HepG2 (cell line): ENCODE measurements at regions not wholly inside any gene's neighbourhood (a gene's known extent, or its start where the extent isn't known, plus 50 kb on each side); places are given as distances from the start of the nearest gene placed in this dataset.

Experiments
- ATAC-seq: fragments of 200-7000 bp; cut with Tn5 transposase; 3 replicates; pipeline ENCODE4 v1.9.1; 2020; ENCODE audit warnings: mild to moderate bottlenecking, moderate library complexity
- BruUV-seq: library from RNA; stranded (reverse); fragments of 400-500 nt; replicated peaks from 2 replicates; lab custom pipeline; 2021; lab: Mats Ljungman, UMichigan
- CTCF ChIA-PET: fragments of 300-600 bp; formaldehyde crosslinking; extraction: SDS; loops from one replicate; lab custom pipeline; 2021; ENCODE audit warnings: low total read pairs, inconsistent platforms, low intra/inter-chr PET ratio; lab: Yijun Ruan, JAX
- POLR2A ChIA-PET: fragments of 350-600 bp; sonication (Branson Sonifier 250); formaldehyde crosslinking; loops from one replicate; lab custom pipeline; 2020; ENCODE audit warnings: antibody characterized with exemption, inconsistent platforms; lab: Yijun Ruan, JAX
- DNase-seq: peaks from one replicate; pipeline ENCODE4 v3.0.0-alpha.2; 2015; ENCODE audit warnings: low spot score
- FAIRE-seq: peaks from 3 replicates; lab custom pipeline; 2011; peaks lifted over from hg19 to GRCh38; lab: Jason Lieb, UNC
- H2AFZ ChIP-seq: one replicate; pipeline ENCODE4 v1.6.1; 2011; ENCODE audit warnings: low read length, inconsistent platforms
- H3K27ac ChIP-seq: fragments of 300-600 bp; 3 replicates; pipeline ENCODE4 v1.8.0; 2011; ENCODE audit warnings: mixed run types, mild to moderate bottlenecking, mixed read lengths, low read length, inconsistent platforms; ENCODE audit not compliant: insufficient read depth; ENCODE audit errors: extremely low read length
- H3K27me3 ChIP-seq, 2 experiments: fragments of 200-600 bp in 1 of 2; 2 replicates in 1 of 2; 3 replicates in 1 of 2; pipeline versions ENCODE4 v1.6.0 to v1.8.0; 2011; ENCODE audit warnings: low read length in 2 of 2, mild to moderate bottlenecking in 2 of 2, moderate library complexity in 2 of 2, inconsistent platforms in 1 of 2; ENCODE audit not compliant: insufficient read depth in 2 of 2, control insufficient read depth in 1 of 2
- H3K36me3 ChIP-seq, 2 experiments: fragments of 200-600 bp in 1 of 2; replicated peaks in 1 of 2; 2 replicates in 1 of 2; 3 replicates in 1 of 2; pipeline versions ENCODE4 v1.5.1 to v1.8.0; 2011; ENCODE audit warnings: low read length in 2 of 2, inconsistent platforms in 1 of 2; ENCODE audit not compliant: insufficient read depth in 2 of 2, control insufficient read depth in 1 of 2
- H3K4me1 ChIP-seq: 2 replicates; pipeline ENCODE4 v1.5.1; 2012; ENCODE audit warnings: low read length, inconsistent platforms; ENCODE audit not compliant: insufficient read depth
- H3K4me2 ChIP-seq: 2 replicates; pipeline ENCODE4 v1.6.0; 2011; ENCODE audit warnings: low read depth, low read length, inconsistent platforms
- H3K4me3 ChIP-seq, 3 experiments: fragments of 200-600 bp in 1 of 3; sonication (generic), shearing (Covaris generic) in 1 of 3; replicated peaks in 1 of 3; 2 replicates each; pipeline ENCODE4 v1.5.1; 2011 to 2016; ENCODE audit warnings: low read length in 3 of 3, inconsistent platforms in 2 of 3, low read depth in 2 of 3, mild to moderate bottlenecking in 2 of 3, control low read depth in 1 of 3, mixed read lengths in 1 of 3; ENCODE audit not compliant: insufficient read depth in 1 of 3
- H3K79me2 ChIP-seq: one replicate; pipeline ENCODE4 v1.6.1; 2011; ENCODE audit warnings: low read length, inconsistent platforms; ENCODE audit not compliant: insufficient read depth
- H3K9ac ChIP-seq: 2 replicates; pipeline ENCODE4 v1.6.0; 2011; ENCODE audit warnings: mild to moderate bottlenecking, low read depth, low read length, inconsistent platforms; ENCODE audit not compliant: insufficient read depth
- H3K9me3 ChIP-seq: 2 replicates; pipeline ENCODE4 v1.5.1; 2012; ENCODE audit warnings: mild to moderate bottlenecking, low read length
- H4K20me1 ChIP-seq: 2 replicates; pipeline ENCODE4 v1.6.0; 2011; ENCODE audit warnings: inconsistent platforms, mild to moderate bottlenecking, low read length, moderate library complexity; ENCODE audit not compliant: insufficient read depth
- CREB1 ChIP-seq, 2 experiments: fragments of 450-650 bp in 1 of 2; IDR thresholded peaks; 2 replicates each; pipeline ENCODE4 v1.6.1; 2016 to 2017; ENCODE audit warnings: control low read depth in 1 of 2, mild to moderate bottlenecking in 1 of 2, missing compliant biosample characterization in 1 of 2, missing genetic modification characterization in 1 of 2
- EEA1 ChIP-seq: sonication (generic); formaldehyde crosslinking; IDR thresholded peaks from 2 replicates; pipeline ENCODE4 v1.5.1; 2020; ENCODE audit warnings: mild to moderate bottlenecking, missing genetic modification reagents, borderline replicate concordance
- EZH2 ChIP-seq: conservative IDR thresholded peaks from 2 replicates; pipeline ENCODE4 v1.6.1; 2012; ENCODE audit warnings: mild to moderate bottlenecking, low read depth, low read length, moderate library complexity
- GLI4 ChIP-seq: sonication (generic); formaldehyde crosslinking; IDR thresholded peaks from 2 replicates; pipeline ENCODE4 v1.5.1; 2020; ENCODE audit warnings: missing genetic modification reagents, mild to moderate bottlenecking, moderate library complexity, borderline replicate concordance
- GZF1 ChIP-seq: sonication (generic); formaldehyde crosslinking; IDR thresholded peaks from 2 replicates; pipeline ENCODE4 v1.5.1; 2020; ENCODE audit warnings: mild to moderate bottlenecking, missing genetic modification reagents
- HNRNPH1 ChIP-seq: fragments of 200-400 bp; formaldehyde crosslinking; optimal IDR thresholded peaks from 2 replicates; pipeline ENCODE3; 2017; ENCODE audit warnings: mild to moderate bottlenecking, low read depth, low read length
- KAT7 ChIP-seq: IDR thresholded peaks from 2 replicates; pipeline ENCODE4 v1.6.1; 2018; ENCODE audit warnings: borderline replicate concordance, missing compliant biosample characterization
- KDM5A ChIP-seq: fragments of 200-600 bp; sonication (generic); IDR thresholded peaks from 2 replicates; pipeline ENCODE4 v1.7.0; 2018; ENCODE audit warnings: antibody characterized with exemption, mild to moderate bottlenecking, low read length, borderline replicate concordance
- NONO ChIP-seq, 2 experiments: fragments of 450-650 bp in 1 of 2; sonication (generic) in 1 of 2; formaldehyde crosslinking in 1 of 2; IDR thresholded peaks in 1 of 2; conservative IDR thresholded peaks in 1 of 2; 2 replicates each; pipeline versions ENCODE4 v1.6.1 to v1.8.0; 2017 to 2022; ENCODE audit warnings: mild to moderate bottlenecking in 1 of 2, missing genetic modification reagents in 1 of 2, moderate library complexity in 1 of 2
- SRSF1 ChIP-seq: fragments of 200-400 bp; formaldehyde crosslinking; optimal IDR thresholded peaks from 2 replicates; pipeline ENCODE3; 2017; ENCODE audit warnings: mild to moderate bottlenecking, low read depth, low read length, moderate library complexity
- TRIM24 ChIP-seq: sonication (generic); formaldehyde crosslinking; IDR thresholded peaks from 2 replicates; pipeline ENCODE4 v1.8.0; 2022; ENCODE audit warnings: mild to moderate bottlenecking, missing genetic modification reagents
- ZNF263 ChIP-seq: sonication (generic); formaldehyde crosslinking; IDR thresholded peaks from 2 replicates; pipeline ENCODE4 v1.4.0; 2020; ENCODE audit warnings: missing genetic modification reagents
- ZNF841 ChIP-seq: sonication (generic); formaldehyde crosslinking; IDR thresholded peaks from 2 replicates; pipeline ENCODE4 v1.8.1; 2023; ENCODE audit warnings: missing genetic modification reagents, borderline replicate concordance
- WGBS: methylation state at CpG from one replicate; pipeline ENCODE4 v1.1.6; 2017; ENCODE audit warnings: low lambda C conversion rate; 5-methylcytosine and 5-hydroxymethylcytosine counted together
- in situ Hi-C: cut with HindIII; loops from 2 replicates; pipeline ENCODE4 v1.10.0; 2017; ENCODE audit warnings: low pct_unique_long_range_greater_than_20kb; ENCODE audit not compliant: extremely low pct_ligation_motif_present
- intact Hi-C: fragments of 100-400 bp; cut with micrococcal nuclease; formaldehyde crosslinking; loops from one replicate; pipeline ENCODE4 v1.10.0; 2022; ENCODE audit not compliant: unreplicated experiment
- TF ChIP-seq, protein P1 (sequence below): sonication (generic); formaldehyde crosslinking; IDR thresholded peaks from 2 replicates; pipeline ENCODE4 v1.4.0; 2020; ENCODE audit warnings: missing genetic modification reagents
- TF ChIP-seq, protein P2 (sequence below): sonication (generic); formaldehyde crosslinking; IDR thresholded peaks from 2 replicates; pipeline ENCODE4 v1.4.0; 2020; ENCODE audit warnings: missing genetic modification reagents
- TF ChIP-seq, protein P3 (sequence below): sonication (generic); formaldehyde crosslinking; IDR thresholded peaks from 2 replicates; pipeline ENCODE4 v1.4.0; 2020; ENCODE audit warnings: missing genetic modification reagents

DNA sequence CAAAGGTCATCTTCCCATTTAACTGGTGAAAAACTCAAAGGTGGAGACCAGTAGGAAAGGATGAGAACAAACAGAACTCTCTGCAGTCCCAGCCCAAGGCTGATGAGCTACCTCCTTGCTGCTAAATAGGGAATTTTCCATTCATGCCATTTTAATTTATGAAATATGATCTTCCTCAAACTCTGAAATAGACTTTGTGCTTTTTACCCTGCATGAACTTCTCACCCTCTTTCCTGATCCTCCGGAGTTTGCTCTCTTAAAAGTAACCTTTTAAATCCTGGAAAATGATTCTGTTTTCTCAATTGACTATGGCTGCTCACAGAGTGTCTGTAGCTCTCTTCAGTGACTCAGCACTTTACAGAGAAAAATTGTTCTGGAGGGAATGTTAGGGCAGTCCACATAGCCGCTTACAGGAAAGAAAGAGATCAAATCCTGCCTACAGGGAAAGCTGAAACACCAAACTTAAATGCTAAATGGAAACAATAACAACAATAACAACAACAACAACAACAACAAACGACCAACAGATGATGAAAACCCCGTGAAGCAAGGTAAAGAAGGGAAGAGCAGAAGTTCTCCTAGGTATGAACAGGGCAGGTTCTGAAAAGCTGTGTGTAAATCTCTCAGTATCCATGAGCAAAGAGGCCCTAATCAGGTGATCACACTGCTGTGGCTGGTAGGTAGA lies 79.8 kb upstream of the SESTD1 start:
- CTCF ChIA-PET, result interaction anchor here (0.6 kb wide), 1 partner anchor 121 kb away, joined by 3 read pairs; no protein-coding TSS in a partner anchor
- no peak for TF ChIP-seq SRSF1
- TF ChIP-seq, protein P1, sequence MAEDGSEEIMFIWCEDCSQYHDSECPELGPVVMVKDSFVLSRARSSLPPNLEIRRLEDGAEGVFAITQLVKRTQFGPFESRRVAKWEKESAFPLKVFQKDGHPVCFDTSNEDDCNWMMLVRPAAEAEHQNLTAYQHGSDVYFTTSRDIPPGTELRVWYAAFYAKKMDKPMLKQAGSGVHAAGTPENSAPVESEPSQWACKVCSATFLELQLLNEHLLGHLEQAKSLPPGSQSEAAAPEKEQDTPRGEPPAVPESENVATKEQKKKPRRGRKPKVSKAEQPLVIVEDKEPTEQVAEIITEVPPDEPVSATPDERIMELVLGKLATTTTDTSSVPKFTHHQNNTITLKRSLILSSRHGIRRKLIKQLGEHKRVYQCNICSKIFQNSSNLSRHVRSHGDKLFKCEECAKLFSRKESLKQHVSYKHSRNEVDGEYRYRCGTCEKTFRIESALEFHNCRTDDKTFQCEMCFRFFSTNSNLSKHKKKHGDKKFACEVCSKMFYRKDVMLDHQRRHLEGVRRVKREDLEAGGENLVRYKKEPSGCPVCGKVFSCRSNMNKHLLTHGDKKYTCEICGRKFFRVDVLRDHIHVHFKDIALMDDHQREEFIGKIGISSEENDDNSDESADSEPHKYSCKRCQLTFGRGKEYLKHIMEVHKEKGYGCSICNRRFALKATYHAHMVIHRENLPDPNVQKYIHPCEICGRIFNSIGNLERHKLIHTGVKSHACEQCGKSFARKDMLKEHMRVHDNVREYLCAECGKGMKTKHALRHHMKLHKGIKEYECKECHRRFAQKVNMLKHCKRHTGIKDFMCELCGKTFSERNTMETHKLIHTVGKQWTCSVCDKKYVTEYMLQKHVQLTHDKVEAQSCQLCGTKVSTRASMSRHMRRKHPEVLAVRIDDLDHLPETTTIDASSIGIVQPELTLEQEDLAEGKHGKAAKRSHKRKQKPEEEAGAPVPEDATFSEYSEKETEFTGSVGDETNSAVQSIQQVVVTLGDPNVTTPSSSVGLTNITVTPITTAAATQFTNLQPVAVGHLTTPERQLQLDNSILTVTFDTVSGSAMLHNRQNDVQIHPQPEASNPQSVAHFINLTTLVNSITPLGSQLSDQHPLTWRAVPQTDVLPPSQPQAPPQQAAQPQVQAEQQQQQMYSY (CRISPR knock-in tag), result no peak
- no peak for TF ChIP-seq ZNF263 (CRISPR knock-in tag)
- TF ChIP-seq KAT7 (CRISPR knock-in tag), result no peak; the same call in 1 of the 2 replicates
- TF ChIP-seq GLI4 (CRISPR knock-in tag), result no peak
- TF ChIP-seq, protein P2, sequence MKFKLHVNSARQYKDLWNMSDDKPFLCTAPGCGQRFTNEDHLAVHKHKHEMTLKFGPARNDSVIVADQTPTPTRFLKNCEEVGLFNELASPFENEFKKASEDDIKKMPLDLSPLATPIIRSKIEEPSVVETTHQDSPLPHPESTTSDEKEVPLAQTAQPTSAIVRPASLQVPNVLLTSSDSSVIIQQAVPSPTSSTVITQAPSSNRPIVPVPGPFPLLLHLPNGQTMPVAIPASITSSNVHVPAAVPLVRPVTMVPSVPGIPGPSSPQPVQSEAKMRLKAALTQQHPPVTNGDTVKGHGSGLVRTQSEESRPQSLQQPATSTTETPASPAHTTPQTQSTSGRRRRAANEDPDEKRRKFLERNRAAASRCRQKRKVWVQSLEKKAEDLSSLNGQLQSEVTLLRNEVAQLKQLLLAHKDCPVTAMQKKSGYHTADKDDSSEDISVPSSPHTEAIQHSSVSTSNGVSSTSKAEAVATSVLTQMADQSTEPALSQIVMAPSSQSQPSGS (CRISPR knock-in tag), result no peak
- TF ChIP-seq, protein P3, sequence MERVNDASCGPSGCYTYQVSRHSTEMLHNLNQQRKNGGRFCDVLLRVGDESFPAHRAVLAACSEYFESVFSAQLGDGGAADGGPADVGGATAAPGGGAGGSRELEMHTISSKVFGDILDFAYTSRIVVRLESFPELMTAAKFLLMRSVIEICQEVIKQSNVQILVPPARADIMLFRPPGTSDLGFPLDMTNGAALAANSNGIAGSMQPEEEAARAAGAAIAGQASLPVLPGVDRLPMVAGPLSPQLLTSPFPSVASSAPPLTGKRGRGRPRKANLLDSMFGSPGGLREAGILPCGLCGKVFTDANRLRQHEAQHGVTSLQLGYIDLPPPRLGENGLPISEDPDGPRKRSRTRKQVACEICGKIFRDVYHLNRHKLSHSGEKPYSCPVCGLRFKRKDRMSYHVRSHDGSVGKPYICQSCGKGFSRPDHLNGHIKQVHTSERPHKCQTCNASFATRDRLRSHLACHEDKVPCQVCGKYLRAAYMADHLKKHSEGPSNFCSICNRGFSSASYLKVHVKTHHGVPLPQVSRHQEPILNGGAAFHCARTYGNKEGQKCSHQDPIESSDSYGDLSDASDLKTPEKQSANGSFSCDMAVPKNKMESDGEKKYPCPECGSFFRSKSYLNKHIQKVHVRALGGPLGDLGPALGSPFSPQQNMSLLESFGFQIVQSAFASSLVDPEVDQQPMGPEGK (CRISPR knock-in tag), result no peak
- no peak for TF ChIP-seq TRIM24 (CRISPR knock-in tag)
- TF ChIP-seq KDM5A, result no peak
- TF ChIP-seq EZH2, result no peak
- TF ChIP-seq ZNF841 (CRISPR knock-in tag), result no peak
- TF ChIP-seq EEA1 (CRISPR knock-in tag), result no peak
- TF ChIP-seq GZF1, result no peak
- TF ChIP-seq HNRNPH1, result no peak
- TF ChIP-seq NONO (IDR thresholded peaks at IDR 0.05), result no peak
- TF ChIP-seq NONO (CRISPR knock-in tag; conservative IDR thresholded peaks at IDR 0.05), result no peak
- TF ChIP-seq CREB1 (IDR thresholded peaks at IDR 0.05), result no peak
- TF ChIP-seq CREB1 (CRISPR knock-in tag; IDR thresholded peaks at IDR 0.05), result no peak; the same call in 1 of the 2 replicates

More for the DNA sequence above, 79.8 kb upstream of the SESTD1 start:
- H4K20me1 ChIP-seq, result no peaks in the 10 kb centered on the region
- DNase-seq, result peak; percentile 87
- POLR2A ChIA-PET, result interaction anchor here (1.0 to 2.3 kb wide), 7 partner anchors 29 to 109 kb away, joined by 3 to 24 read pairs (median 4); no protein-coding TSS in a partner anchor
- peaks cover 69% of the 10 kb centered on the region for H3K4me1 ChIP-seq
- H3K27me3 ChIP-seq, result no peaks in the 10 kb centered on the region
- 7% methylated on average over 4 of the region's 4 CpGs for WGBS
- in situ Hi-C loops (no loop called here), intact Hi-C loops (loop anchor here (1.0 to 10.0 kb wide), 4 partner anchors 81 to 408 kb away; no protein-coding TSS in a partner anchor)
- ATAC-seq, result peak; percentile 92
- peak overlapping the region; percentile 85 for H3K4me2 ChIP-seq
- BruUV-seq, result TSS peak; percentile 92
- no peaks in the 10 kb centered on the region for H3K36me3 ChIP-seq
- peak; percentile 67 for FAIRE-seq
- peak overlapping the region; percentile 88 for H2AFZ ChIP-seq
- peaks cover 10% of the 10 kb centered on the region for H3K79me2 ChIP-seq
- H3K4me3 ChIP-seq, result peak overlapping the region; percentile 30 to 58 (median 40); a peak in 5 of 6 replicates
- no peaks in the 10 kb centered on the region for H3K9me3 ChIP-seq
- peak overlapping the region; percentile 75 for H3K9ac ChIP-seq
- peak overlapping the region; percentile 91 for H3K27ac ChIP-seq
